ENCODE measurements at regions not wholly inside any gene's neighbourhood (a gene's known extent, or its start where the extent isn't known, plus 50 kb on each side); places are given as distances from the start of the nearest gene placed in this dataset.
A peak's percentile ranks its signal among the peaks of the same experiment; 100 is the strongest.

GRCh38 chr13:111415246-111415645, 94.8 kb downstream of the TEX29 start:
- Histone ChIP-seq H3K9me2 (ENCODE audit: insufficient read depth, low read length) (no peaks in the 10 kb centered on the region), H3K79me2 (replicated peaks; ENCODE audit: insufficient read depth, low read length) (peaks cover 23% of the 10 kb centered on the region), H3K27ac (ENCODE audit: low read length) (no peak overlapping the region), H4K20me1 (ENCODE audit: insufficient read depth) (no peaks in the 10 kb centered on the region), H3K4me2 (ENCODE audit: low read length) (peak overlapping the region; percentile 28), H3K4me3 (ENCODE audit: low read length) (peak overlapping the region; percentile 55), H3K9ac (ENCODE audit: low read length) (no peak overlapping the region), H3F3A (ENCODE audit: insufficient read depth, low read length, poor library complexity, severe bottlenecking) (peaks cover 5% of the 10 kb centered on the region), H3K9me3 (ENCODE audit: low read length) (no peaks in the 10 kb centered on the region), H3K36me3 (ENCODE audit: insufficient read depth, low read length) (no peaks in the 10 kb centered on the region), H2AFZ (ENCODE audit: low read depth, low read length) (no peak overlapping the region), H3K27me3 (ENCODE audit: insufficient read depth, low read depth, low read length) (no peaks in the 10 kb centered on the region)
- TF ChIP-seq RAD21 (conservative IDR thresholded peaks at IDR 0.05): no peak
- no peak for TF ChIP-seq REST (IDR thresholded peaks at IDR 0.05; ENCODE audit: borderline replicate concordance)
- no peak for TF ChIP-seq SMC3 (conservative IDR thresholded peaks at IDR 0.05; ENCODE audit: poor library complexity)
- no peak for TF ChIP-seq CTCF (IDR thresholded peaks at IDR 0.05; ENCODE audit: poor library complexity, severe bottlenecking)
- TF ChIP-seq POLR2AphosphoS5 (IDR thresholded peaks at IDR 0.05): no peak
- no peak for TF ChIP-seq EZH2 (IDR thresholded peaks at IDR 0.05; ENCODE audit: borderline replicate concordance, insufficient read depth, low read length, poor library complexity, severe bottlenecking)
- no peak for TF ChIP-seq MXI1 (conservative IDR thresholded peaks at IDR 0.05; ENCODE audit: poor library complexity, severe bottlenecking)
- no peak for TF ChIP-seq TAF1 (IDR thresholded peaks at IDR 0.05; ENCODE audit: low read depth)
- TF ChIP-seq EP300 (conservative IDR thresholded peaks at IDR 0.05; ENCODE audit: poor library complexity, severe bottlenecking): no peak

- Histone ChIP-seq H3K27me3 (ENCODE audit: insufficient read depth, low read depth, low read length) (no peaks in the 10 kb centered on the region), H3K79me2 (replicated peaks; ENCODE audit: insufficient read depth, low read length) (peaks cover 23% of the 10 kb centered on the region)
Observed at GRCh38 chr13:111415765-111416164, 95.3 kb downstream of the TEX29 start.

More at GRCh38 chr13:111415765-111416164, 95.3 kb downstream of the TEX29 start:
- no peak overlapping the region for H3K4me2 ChIP-seq (ENCODE audit: low read length)
- no peak overlapping the region for H3K4me3 ChIP-seq (ENCODE audit: low read length)
- H2AFZ ChIP-seq (ENCODE audit: low read depth, low read length): no peak overlapping the region
- no peak overlapping the region for H3K9ac ChIP-seq (ENCODE audit: low read length)
- peaks cover 5% of the 10 kb centered on the region for H3F3A ChIP-seq (ENCODE audit: insufficient read depth, low read length, poor library complexity, severe bottlenecking)
- no peaks in the 10 kb centered on the region for H4K20me1 ChIP-seq (ENCODE audit: insufficient read depth)
- H3K9me2 ChIP-seq (ENCODE audit: insufficient read depth, low read length): no peaks in the 10 kb centered on the region
- H3K9me3 ChIP-seq (ENCODE audit: low read length): no peaks in the 10 kb centered on the region
- no peak for TF ChIP-seq EZH2 (IDR thresholded peaks at IDR 0.05; ENCODE audit: borderline replicate concordance, insufficient read depth, low read length, poor library complexity, severe bottlenecking)
- no peak for TF ChIP-seq RAD21 (conservative IDR thresholded peaks at IDR 0.05)
- TF ChIP-seq SMC3 (conservative IDR thresholded peaks at IDR 0.05; ENCODE audit: poor library complexity): no peak
- no peak for TF ChIP-seq POLR2AphosphoS5 (IDR thresholded peaks at IDR 0.05)
- no peak overlapping the region for H3K27ac ChIP-seq (ENCODE audit: low read length)
- H3K36me3 ChIP-seq (ENCODE audit: insufficient read depth, low read length): no peaks in the 10 kb centered on the region
